NCI-H510A (cell line): ENCODE measurements at regions not wholly inside any gene's neighbourhood (a gene's known extent, or its start where the extent isn't known, plus 50 kb on each side); places are given as distances from the start of the nearest gene placed in this dataset.
"Not testable (repeated sequence)": the region's sequence is repeated elsewhere in the genome, so short reads cannot be mapped to it uniquely, and the experiment has no call there.

Experiments used
- DNase-seq: peaks from one replicate; lab custom pipeline; 2025; lab: John Stamatoyannopoulos, UW

DNA sequence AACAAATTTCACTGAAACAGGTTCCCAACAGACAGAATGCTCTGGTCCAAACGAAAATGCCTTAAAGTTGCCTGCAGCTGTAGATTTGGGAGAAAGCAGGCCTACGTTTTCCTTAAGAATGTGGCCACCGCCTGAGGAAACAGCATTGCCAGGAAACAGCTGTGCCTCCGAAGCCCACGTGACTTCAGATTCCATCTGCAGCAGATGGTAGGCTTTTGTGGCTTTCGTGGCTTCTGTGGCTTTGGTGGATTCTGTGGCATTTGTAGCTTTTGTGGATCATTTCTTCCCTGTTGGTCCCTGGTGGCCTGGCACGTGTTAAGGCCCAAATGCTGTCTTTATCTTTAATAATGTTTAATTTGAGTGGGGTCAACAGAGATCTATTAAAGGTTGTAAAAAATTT, 222.9 kb downstream of the TTLL2 start:
- no peak for DNase-seq

DNA sequence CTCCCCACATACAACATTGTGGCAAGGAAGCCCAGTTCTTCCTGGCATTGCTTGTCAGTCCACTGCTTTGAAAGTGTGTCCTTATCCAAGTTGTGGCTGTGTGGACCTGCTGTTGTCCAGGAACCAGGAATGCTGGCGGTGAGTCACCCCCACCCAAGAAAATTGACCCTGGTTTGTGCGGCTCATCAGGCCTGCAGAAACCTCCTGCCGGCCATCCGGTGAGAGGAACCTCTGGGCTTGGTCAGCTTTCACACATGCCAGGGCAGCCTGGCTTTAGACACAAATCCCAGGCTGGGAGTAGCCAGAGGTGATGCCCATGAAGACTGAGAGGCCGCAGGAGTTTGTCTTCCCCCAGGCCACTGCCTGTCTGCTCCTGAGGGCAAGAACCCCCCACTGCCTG, 223.6 kb downstream of the TTLL2 start:
- DNase-seq, result no peak

DNA sequence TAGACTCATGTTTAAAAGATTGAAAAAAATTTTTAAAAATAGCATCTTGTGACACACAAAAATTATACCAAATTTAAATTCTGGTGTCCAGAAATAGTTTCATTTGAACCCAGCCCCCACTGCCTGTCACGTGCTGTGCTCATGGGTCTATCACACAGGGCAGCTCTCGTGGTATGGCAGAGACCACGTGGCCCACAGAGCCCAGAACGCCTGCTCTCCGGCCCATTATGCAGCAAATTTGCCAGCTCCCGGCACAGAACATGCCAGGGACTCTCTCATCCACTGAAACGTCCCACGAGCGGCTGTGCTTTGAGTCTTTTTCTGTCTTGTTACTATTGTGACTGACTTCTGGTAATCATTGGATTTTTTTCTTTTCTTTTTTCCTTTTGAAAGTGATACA, 224.3 kb downstream of the TTLL2 start:
- DNase-seq, result no peak

DNA sequence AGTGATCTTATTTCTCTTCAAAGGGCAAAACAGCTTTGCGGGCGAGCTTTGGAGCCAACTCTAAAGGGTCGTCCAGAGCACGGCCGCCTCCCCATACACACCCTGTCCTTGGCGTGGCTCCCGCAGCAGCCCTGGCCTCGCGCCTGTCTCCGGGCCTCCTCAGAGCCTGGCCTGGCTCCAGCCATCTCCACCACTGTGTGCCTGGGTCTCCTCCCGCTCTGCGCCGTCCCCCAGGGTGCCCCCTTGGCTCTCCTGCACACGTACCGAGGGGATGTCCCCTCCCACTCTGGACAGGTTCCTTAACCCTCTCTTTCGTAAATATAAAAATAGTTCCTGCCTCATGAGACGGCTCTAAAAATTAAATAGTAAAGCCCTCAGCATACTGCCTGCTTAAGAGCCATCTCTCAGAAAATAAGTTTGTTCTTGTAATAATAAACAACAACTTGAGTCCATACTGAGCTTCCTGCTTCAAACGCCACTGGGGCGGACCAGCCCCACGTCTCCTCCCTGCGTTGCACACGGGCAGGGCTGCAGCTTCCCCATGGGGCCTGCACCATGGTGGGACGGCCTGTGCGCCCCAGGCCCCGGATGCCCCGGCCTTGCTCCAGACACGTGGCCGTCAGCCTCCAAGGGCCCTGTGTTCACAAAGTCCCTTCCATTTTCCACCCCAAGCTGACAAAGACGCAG, 226.2 kb downstream of the TTLL2 start:
- no peak for DNase-seq

DNA sequence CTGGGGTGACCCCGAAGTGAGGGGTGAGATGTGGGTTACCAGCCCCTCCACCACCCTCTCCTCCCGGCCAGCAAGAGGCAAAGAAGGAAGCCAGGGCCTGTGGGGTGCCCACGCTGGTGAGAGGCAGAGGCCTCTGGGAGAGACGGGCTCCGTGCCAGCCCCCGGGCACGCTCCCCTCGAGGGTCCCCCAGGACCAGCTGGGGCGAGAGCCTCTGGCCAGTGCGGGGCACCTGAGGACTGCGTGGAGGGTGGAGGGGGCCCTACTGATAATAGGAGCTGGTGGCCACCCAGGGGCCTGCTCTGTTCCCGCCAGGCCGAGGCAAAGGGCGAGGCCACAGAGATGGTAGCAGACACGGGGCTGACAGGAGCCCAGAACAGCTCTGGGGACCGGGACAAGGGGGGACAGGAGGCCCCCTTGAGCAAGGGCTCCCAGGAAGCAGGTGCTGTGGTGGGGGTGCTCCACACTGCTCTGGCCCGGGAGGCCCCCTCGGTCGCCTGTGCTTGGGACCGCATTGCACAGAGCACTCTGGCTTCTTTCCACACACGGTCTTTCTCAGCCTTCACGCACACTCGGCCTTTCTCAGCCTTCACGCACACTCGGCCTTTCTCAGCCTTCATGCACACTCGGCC, 226.9 kb downstream of the TTLL2 start:
- no peak for DNase-seq

DNA sequence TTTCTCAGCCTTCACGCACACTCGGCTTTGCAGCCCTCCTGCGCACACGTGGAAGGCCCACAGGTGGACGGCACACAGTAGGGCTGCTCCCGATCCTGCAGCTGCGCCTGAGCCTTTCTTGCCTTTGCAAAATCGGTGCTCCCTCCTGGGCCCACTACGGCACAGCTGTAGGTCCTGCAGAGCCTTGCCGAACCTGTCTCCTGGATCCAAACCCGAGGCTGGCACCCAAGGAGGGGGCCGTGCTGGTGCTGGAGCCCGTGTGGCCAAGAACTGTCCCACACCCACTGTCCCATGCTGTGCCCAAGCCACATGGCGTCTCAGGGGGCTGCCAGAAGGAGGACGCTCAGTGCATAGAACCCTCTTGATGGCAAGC, 227.4 kb downstream of the TTLL2 start:
- no peak for DNase-seq

DNA sequence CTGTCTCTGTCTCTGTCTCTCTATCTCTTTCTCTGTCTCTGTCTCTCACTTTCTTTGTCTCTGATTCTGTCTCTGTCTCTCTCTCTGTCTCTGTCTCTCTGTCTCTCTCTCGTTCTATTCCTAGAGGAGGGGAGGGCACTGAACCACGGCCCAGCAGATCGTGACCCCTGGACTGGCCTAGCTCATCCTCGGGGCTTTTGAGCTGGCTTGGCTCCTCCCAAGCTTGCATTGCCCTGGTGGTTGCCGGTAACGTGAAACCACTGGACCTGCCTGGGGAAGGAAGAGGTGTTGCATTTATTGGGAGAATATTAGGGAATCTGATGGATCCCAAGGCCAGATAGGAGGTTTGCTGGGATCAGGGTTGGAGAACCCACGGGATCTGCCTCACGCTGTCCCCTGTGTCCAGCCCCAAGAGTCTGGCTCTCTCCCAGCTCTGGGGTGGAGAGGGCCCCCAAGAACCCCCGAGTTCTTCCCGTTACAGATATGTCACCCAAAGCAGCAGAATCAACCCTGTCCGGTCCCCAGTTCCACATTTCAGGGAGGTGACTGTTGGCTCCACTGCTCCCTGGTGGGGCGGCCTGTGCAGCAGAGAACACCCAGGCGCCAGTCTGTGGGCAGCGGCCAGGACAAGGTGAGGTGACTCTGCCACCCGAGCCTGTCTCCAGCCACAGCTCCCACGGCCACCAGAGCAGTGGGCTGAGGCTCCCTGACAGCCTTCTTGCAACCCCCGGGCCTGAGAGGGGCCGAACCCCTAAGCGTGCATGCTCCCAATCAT, 228.3 kb downstream of the TTLL2 start:
- no peak for DNase-seq

DNA sequence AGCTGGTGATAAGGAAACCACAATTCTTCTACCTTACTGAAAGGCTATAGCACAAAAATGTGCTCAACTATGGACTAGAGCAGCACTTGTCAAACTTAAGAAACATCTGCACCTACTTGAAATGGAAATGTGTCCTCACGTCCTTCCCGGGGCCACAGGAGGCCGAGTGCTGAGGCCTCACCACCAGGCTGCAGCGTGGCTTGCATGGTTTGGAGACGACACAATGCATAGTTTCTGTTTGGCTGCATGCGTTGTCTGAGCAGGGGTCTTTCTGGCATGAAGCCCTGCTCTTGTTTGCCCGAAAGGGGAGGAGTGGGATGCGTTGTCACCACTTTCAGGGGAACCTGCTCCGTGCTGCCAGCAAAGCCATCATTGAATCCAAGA, 228.8 kb downstream of the TTLL2 start:
- no peak for DNase-seq

DNA sequence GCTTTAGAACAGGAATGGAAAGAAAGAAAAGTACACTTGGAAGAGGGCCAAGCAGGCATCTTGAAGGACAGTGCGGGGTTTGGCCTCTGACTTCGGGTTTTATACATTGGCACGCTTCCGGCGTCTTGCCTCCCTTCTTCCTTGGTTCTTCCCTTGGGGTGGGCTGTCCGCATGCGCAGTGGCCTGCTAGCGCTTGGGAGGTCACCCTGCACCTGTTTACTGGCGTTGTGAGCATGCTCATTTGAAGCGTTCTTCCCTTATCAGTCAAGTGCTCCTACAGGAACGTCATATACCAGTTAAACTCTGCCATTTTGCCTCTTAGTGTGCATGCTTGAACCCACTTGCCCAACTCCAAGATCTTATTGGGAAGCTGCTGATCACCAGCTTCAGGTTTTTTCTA, 230.0 kb downstream of the TTLL2 start:
- DNase-seq, result no peak

DNA sequence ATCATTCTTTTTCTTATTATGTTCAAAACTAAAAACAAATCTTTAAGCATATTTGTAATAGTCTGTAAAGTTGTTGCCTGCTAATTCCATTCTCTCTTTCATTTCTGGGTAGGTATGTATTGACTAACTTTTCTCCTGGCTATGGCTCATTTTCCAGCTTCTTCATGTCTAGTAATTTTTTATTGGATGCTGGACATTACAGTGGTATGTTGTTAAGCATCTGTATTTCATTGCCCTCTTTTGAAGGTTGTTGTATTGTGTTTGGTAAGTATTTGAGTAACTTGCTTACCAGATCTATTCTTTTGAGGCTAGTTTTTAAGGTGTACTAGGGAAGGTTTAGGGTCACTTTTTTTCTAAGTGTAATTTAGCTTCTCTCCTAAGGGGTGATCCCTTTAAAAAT, 230.9 kb downstream of the TTLL2 start:
- DNase-seq, result no peak

DNA sequence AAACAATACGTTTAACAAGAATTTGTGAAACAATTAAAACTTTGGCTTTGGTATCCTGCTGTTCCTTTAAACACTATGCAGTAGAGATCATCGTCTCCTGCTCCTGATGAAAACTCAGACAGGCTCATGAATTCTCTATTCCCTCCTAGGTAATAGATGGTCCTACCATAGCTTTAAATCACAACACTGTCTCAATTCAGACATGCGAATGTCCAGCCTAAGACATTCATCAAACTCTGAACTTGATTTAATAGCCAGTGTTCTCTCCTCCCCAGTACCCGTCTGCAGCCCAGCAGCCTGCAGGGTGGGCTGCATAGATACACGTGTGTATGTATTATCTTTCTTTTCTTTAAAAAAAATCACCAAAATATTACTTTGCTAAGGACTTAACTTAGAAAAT, 232.8 kb downstream of the TTLL2 start:
- DNase-seq, result no peak

DNA sequence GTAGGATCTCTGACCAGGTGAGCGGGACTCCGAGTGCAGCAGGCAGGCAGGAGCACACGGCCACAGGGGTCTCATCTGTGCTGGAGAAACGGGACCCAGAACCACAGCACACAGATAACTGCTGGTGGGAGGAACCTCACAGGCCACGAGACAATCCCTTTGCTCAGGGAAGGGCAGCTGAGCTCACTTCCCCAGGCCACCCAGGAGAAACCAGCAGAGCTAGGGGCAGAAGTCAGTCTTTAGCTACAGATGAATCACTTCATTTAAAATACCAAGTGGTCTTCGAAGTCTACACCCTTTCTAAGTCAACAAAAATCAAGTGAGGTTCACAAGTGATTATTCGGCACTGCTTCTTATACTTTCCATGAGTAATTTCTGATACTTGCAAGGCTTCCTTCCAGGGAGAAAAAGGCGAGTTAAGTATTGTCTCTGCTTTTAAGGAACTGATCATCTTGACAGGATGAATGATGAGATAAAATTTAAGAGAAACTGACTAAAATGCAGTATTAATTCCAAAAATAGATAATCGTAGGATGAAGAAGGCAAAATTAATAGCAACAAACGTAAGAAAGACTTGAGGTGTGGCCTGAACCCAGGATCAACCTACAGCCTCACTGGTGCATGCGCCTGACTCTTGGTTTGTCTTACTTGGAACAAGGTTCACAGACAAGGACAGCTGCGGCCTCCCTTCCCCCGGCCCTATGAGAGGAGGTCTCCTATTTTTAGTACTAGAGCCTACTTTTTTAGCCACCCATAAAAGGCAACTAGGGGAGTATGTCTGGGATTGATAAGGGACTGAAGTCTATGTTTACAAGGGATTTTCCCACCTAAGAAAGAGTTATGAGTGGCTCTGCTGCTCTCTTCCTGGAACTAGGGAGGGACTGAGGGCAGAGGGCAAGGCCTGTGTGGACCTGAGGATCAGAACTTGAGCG, 233.6 kb downstream of the TTLL2 start:
- no peak for DNase-seq

DNA sequence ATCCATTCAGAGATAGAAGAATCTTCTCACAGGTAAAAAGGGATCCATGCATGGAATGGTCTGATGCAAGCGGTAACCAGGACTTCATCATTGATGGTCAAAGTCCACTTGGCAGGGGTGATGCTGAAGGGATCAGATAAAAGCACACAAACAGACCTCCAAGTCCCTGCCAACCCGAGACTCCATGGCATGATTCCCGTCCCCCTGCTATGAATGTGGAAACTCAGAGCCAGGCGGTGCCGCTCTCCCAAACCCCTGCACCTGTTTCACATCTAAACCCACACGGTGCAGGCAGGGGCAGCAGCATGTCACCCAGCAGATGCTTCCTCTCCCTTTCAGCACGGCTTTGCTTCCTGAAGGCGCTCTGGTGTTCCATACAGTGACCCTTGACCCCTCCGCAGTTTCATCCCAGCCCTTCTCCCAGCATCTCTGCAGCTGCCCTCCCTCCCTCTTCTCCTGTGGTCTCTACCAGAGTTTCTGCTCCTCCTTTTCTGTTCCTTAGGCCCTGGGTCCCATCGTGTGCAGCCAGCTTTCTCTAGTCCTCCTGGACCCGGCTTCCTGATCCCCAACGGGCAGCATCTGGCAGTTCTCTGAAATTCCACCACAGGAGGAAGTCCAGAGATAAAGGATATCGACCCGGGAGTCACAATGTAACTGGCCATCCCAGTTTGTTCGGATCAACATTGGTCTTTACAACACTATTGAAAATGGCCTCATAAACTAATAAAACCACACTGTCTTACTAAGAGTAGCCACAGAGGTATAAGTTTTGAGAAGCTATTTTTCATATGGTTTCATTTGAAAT, 235.0 kb downstream of the TTLL2 start:
- no peak for DNase-seq

DNA sequence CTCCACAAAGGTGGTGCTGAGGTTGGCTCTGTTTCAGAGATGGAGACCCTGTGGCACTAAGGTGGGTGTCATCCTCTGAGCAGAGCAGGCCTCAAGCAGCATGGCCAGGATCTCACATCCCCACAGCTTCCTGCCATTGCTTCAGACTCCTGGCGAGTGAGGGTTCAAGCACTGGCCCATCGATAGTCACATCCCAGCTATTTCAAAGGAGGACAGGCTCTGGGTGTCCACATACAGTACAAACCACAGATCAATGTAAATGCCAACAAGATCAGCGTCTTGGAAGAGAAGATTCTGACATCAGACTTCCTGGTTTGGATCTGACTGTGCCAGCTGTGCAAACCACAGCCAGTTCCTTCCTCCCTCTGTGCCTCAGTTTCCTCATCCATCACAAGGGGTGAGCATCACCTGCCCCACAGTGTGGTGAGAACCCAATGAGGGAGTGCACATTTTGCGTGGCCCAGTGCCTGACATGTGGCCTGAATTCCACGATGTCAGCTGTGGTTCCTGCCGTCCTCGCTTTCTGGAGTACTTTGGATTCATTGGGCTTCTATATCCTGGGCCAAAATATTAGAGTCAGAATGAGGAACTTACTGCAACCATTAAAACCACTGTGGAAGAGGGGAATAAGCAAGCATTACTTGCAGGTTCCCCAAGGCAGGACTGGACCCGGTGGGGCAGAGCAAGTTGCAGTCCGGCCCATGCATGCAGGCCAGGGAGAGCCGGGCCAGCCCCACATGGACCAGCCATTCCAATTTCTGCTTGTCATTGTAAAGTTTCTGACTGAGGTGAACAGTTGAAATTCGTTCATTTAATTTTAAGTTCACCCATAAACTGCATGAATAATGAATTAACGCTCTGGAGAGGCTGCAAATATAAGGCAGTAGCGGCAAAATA, 236.0 kb downstream of the TTLL2 start:
- no peak for DNase-seq

DNA sequence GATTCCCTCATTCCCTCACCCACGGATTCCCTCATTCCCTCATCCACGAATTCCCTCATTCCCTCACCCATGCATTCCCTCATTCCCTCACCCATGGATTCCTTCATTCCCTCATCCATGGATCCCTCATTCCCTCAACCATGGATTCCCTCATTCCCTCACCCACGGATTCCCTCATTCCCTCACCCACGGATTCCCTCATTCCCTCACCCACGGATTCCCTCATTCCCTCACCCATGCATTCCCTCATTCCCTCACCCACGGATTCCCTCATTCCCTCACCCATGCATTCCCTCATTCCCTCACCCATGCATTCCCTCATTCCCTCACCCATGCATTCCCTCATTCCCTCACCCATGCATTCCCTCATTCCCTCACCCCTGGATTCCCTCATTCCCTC, 238.0 kb downstream of the TTLL2 start:
- DNase-seq, result not testable (repeated sequence)

DNA sequence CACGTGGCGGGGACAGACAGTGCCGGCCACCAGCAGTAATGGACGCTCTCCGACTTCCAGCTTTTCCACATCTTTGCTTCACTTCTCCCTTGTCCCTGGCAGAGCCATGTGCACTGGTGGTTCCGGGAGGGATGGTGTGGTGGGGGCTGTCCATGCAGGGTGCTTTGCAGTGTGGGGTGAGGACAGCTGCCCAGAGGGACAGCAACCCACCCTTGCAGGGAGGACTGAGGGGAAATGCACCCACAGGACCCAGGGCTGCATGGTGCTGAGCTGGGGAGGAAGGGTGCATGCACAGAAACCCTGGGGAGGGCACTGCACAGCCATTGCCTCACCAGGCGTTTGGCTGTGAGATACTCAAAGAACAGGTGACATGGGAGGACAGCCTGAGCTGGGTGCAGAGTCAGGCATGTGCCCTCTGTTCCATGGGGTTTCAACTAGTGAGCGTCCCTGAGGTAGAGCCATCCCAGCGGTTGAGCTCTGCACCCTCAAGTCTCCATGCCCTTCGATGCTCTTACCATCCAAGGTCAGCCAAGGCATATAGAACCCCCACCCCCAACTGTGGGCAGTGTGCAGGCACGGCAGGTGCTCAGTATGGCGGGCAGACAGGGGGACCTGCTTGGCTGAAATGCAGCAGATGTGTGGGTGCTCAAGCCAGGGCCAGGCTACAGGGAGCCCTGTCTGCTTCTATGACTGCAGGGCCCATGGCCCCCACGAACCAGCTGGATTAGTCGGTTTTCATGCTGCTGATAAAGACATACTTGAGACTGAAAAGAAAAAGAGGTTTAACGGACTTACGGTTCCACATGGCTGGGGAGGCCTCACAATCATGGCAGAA, 239.7 kb downstream of the TTLL2 start:
- no peak for DNase-seq

DNA sequence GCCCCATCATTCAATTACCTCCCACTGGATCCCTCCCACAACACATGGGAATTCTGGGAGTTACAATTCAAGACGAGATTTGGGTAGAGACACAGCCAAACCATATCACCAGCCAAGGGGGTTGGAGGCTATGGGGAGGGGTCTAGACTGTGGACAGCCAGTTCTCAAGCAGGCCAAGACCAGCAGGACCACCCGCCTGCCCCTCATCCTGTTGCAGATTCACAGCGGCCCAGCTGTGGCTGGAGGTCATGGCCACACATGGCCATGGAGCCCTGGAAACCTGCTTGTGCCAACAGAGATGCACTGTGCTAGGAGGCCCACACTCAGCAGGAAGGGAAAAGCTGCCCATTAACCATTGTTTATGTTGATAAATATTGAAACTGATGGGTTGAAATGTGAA, 240.5 kb downstream of the TTLL2 start:
- no peak for DNase-seq

DNA sequence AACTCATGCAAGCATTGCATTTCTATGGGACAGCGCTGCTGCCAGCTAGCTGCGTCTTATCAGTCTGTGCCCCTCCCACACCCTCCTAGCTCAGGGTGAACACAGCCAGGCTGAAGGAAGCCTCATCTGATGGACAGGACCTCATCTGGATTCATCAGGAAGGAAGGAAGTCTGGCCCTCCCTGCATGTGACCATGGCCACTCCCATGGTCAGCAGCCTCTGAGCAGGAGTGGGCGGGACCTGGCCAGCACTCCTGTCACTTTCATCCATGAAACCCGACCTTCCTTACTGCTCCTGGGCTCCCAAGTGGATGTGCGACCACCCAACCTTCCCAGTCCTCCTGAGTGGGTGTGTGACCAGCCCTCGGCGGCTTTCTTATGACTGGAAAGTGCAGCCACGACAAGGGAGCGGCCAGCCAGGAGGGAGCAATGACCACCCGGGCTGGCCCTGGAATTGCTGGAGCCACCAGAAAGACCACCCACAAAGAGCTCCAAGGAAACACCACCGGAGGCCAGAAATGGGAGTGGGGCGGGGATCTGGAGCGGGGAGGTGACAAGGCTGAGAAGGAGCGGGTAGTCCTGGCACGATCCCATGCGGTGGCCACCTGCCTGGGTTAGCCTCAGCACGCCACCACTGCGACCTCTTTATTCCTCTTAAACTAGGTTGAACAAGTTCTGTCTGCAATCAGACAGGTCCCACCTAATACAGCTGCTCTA, 241.2 kb downstream of the TTLL2 start:
- DNase-seq, result no peak

DNA sequence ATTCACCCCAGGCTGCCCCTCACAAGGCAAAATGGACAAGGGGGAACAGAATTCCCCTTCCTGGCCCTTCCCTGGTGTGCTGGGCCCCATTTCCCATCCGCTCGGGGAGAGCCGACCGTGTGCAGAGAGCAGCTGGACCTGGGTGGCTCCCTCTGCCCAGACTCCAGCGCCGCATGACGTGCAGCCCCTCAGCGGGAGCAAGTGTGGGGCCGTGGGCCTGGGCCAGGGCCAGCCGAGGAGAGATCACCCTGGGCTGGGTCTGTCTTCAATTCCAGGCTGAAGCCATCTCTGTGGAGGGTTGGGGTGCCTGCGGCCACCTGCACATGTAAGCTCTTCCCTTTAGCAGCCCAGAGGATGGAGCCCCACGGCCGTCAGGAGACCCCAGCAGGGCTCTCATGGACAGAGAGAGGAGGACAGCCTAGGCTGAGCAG, 241.8 kb downstream of the TTLL2 start:
- DNase-seq, result no peak
